PC-9 (cell line): ENCODE measurements at regions not wholly inside any gene's neighbourhood (a gene's known extent, or its start where the extent isn't known, plus 50 kb on each side); places are given as distances from the start of the nearest gene placed in this dataset.

ENCODE experiments used
- BruUV-seq: library from RNA; stranded (reverse); fragments of 400-500 nt; replicated peaks from 2 replicates; lab custom pipeline; 2021; lab: Mats Ljungman, UMichigan
- CTCF ChIA-PET: fragments of 300-600 bp; sonication (Branson Sonifier 250); formaldehyde crosslinking; loops from one replicate; lab custom pipeline; 2022; ENCODE audit warnings: antibody characterized with exemption; lab: Charles Lee
- POLR2A ChIA-PET: fragments of 300-600 bp; sonication (Branson Sonifier 250); formaldehyde crosslinking; loops from one replicate; lab custom pipeline; 2022; ENCODE audit warnings: antibody characterized with exemption; ENCODE audit not compliant: unreplicated experiment; lab: Charles Lee
- DNase-seq, 2 experiments: peaks; one replicate each; pipeline versions ENCODE4 v3.0.0 to v3.0.0-alpha.2; 2015 to 2022; ENCODE audit warnings: mixed read lengths in 1 of 2
- H2AFZ ChIP-seq: fragments of 200-600 bp; sonication (generic); 2 replicates; pipeline ENCODE4 v1.8.1; 2017; ENCODE audit warnings: antibody characterized with exemption
- H3F3A ChIP-seq: fragments of 200-600 bp; sonication (generic); 2 replicates; pipeline ENCODE4 v1.8.1; 2017; ENCODE audit warnings: antibody characterized with exemption, mild to moderate bottlenecking, low read depth; ENCODE audit not compliant: insufficient read depth
- H3K27ac ChIP-seq: fragments of 200-600 bp; sonication (generic); 2 replicates; pipeline ENCODE4 v1.6.1; 2016; ENCODE audit warnings: mixed run types
- H3K27me3 ChIP-seq: fragments of 200-600 bp; sonication (generic); 2 replicates; pipeline ENCODE4 v1.6.1; 2016; ENCODE audit warnings: low read depth, mixed run types; ENCODE audit not compliant: insufficient read depth
- H3K36me3 ChIP-seq: fragments of 200-600 bp; sonication (generic); 2 replicates; pipeline ENCODE4 v1.6.1; 2016; ENCODE audit warnings: low read depth, mixed run types
- H3K4me1 ChIP-seq: fragments of 200-600 bp; sonication (generic); replicated peaks from 2 replicates; pipeline ENCODE4 v1.6.1; 2016; ENCODE audit warnings: mixed run types; ENCODE audit not compliant: insufficient read depth
- H3K4me2 ChIP-seq: fragments of 200-600 bp; sonication (generic); 2 replicates; pipeline ENCODE4 v1.6.1; 2017; ENCODE audit warnings: mixed run types
- H3K4me3 ChIP-seq: fragments of 200-600 bp; sonication (generic); 2 replicates; pipeline ENCODE4 v1.6.1; 2016; ENCODE audit warnings: mixed run types
- H3K79me2 ChIP-seq: fragments of 200-600 bp; sonication (generic); 2 replicates; pipeline ENCODE4 v1.6.1; 2017; ENCODE audit warnings: low read depth, mixed run types
- H3K9me2 ChIP-seq: fragments of 200-600 bp; sonication (generic); 2 replicates; pipeline ENCODE4 v1.8.1; 2017; ENCODE audit warnings: mild to moderate bottlenecking; ENCODE audit not compliant: insufficient read depth
- H3K9me3 ChIP-seq: fragments of 200-600 bp; sonication (generic); 2 replicates; pipeline ENCODE4 v1.8.1; 2016; ENCODE audit warnings: low read depth; ENCODE audit not compliant: insufficient read depth
- H4K20me1 ChIP-seq: fragments of 200-600 bp; sonication (generic); 2 replicates; pipeline ENCODE4 v1.8.1; 2017; ENCODE audit not compliant: insufficient read depth
- CTCF ChIP-seq: fragments of 200-600 bp; sonication (generic); conservative IDR thresholded peaks from 2 replicates; pipeline ENCODE4 v1.6.1; 2017; ENCODE audit warnings: mixed run types, antibody characterized with exemption, mild to moderate bottlenecking, moderate library complexity
- EZH2 ChIP-seq: fragments of 200-600 bp; sonication (generic); IDR thresholded peaks from 2 replicates; pipeline ENCODE4 v1.8.0; 2017; ENCODE audit warnings: antibody characterized with exemption, low read depth
- intact Hi-C: fragments of 100-400 bp; cut with micrococcal nuclease; formaldehyde crosslinking; loops from one replicate; pipeline ENCODE4 v1.10.0; 2022; ENCODE audit not compliant: unreplicated experiment

- no TSS peak for BruUV-seq
- Histone ChIP-seq H3K27ac (no peak overlapping the region), H2AFZ (no peak overlapping the region), H3K4me2 (no peak overlapping the region), H3K4me3 (no peak overlapping the region), H3K4me1 (no peaks in the 10 kb centered on the region), H3F3A (no peaks in the 10 kb centered on the region), H3K9me3 (no peaks in the 10 kb centered on the region; the same call in 1 of the 2 replicates), H3K27me3 (no peaks in the 10 kb centered on the region), H3K79me2 (no peaks in the 10 kb centered on the region), H4K20me1 (no peaks in the 10 kb centered on the region), H3K36me3 (no peaks in the 10 kb centered on the region), H3K9me2 (no peaks in the 10 kb centered on the region; the same call in 1 of the 2 replicates)
- intact Hi-C loops: no loop called here
- DNase-seq: no peak
- CTCF ChIA-PET: interaction anchor here (0.7 kb wide), 1 partner anchor 152 kb away, joined by 4 read pairs; no protein-coding TSS in a partner anchor
- POLR2A ChIA-PET: no interaction called here
- TF ChIP-seq EZH2 (no peak), CTCF (no peak)
These were observed 1340.1 kb upstream of the EPHA6 start for GRCh38 chr3:95474338-95474737.

- H3K4me3 ChIP-seq: no peak overlapping the region
- no peak overlapping the region for H3K4me2 ChIP-seq
- no peak for DNase-seq
- H3F3A ChIP-seq: no peaks in the 10 kb centered on the region
- no peaks in the 10 kb centered on the region for H3K36me3 ChIP-seq
- TF ChIP-seq CTCF: no peak
- no peak for TF ChIP-seq EZH2
- ChIA-PET POLR2A (no interaction called here), CTCF (no interaction called here)
- H2AFZ ChIP-seq: no peak overlapping the region
- H4K20me1 ChIP-seq: no peaks in the 10 kb centered on the region
- no peaks in the 10 kb centered on the region for H3K27me3 ChIP-seq
- intact Hi-C loops: no loop called here
- no peaks in the 10 kb centered on the region for H3K79me2 ChIP-seq
- BruUV-seq: no TSS peak
- no peaks in the 10 kb centered on the region; the same call in 1 of the 2 replicates for H3K9me3 ChIP-seq
- H3K4me1 ChIP-seq: no peaks in the 10 kb centered on the region
- H3K9me2 ChIP-seq: no peaks in the 10 kb centered on the region; the same call in 1 of the 2 replicates
- no peak overlapping the region for H3K27ac ChIP-seq
These were observed 1337.9 kb upstream of the EPHA6 start for GRCh38 chr3:95476534-95476933.

- no peaks in the 10 kb centered on the region for H3K9me3 ChIP-seq
- POLR2A ChIA-PET: interaction anchor here (0.5 kb wide), 1 partner anchor 840 kb away, joined by 6 read pairs; no protein-coding TSS in a partner anchor
These were observed 1308.2 kb upstream of the EPHA6 start for GRCh38 chr3:95506174-95506573.

GRCh38 chr3:95508124-95508523, 1306.3 kb upstream of the EPHA6 start:
- no peaks in the 10 kb centered on the region for H3K27me3 ChIP-seq
- H4K20me1 ChIP-seq: no peaks in the 10 kb centered on the region
- H3K27ac ChIP-seq: no peak overlapping the region
- no TSS peak for BruUV-seq
- H2AFZ ChIP-seq: no peak overlapping the region
- ChIA-PET CTCF (no interaction called here), POLR2A (no interaction called here)
- no peaks in the 10 kb centered on the region for H3K36me3 ChIP-seq
- TF ChIP-seq EZH2 (no peak), CTCF (no peak)
- no peak overlapping the region for H3K4me2 ChIP-seq
- H3K9me3 ChIP-seq: no peaks in the 10 kb centered on the region
- no peaks in the 10 kb centered on the region for H3K9me2 ChIP-seq
- DNase-seq: no peak
- no peaks in the 10 kb centered on the region for H3F3A ChIP-seq
- H3K4me1 ChIP-seq: no peaks in the 10 kb centered on the region
- intact Hi-C loops: no loop called here
- no peaks in the 10 kb centered on the region for H3K79me2 ChIP-seq
- H3K4me3 ChIP-seq: no peak overlapping the region

More at GRCh38 chr3:95506174-95506573, 1308.2 kb upstream of the EPHA6 start:
- CTCF ChIA-PET: no interaction called here
- no peaks in the 10 kb centered on the region for H3K79me2 ChIP-seq
- no peaks in the 10 kb centered on the region for H3F3A ChIP-seq
- intact Hi-C loops: no loop called here
- DNase-seq: no peak
- no peak overlapping the region for H3K4me2 ChIP-seq
- no peak overlapping the region for H2AFZ ChIP-seq
- no peaks in the 10 kb centered on the region for H3K9me2 ChIP-seq
- H3K27me3 ChIP-seq: no peaks in the 10 kb centered on the region
- no peak overlapping the region for H3K27ac ChIP-seq
- no peak for TF ChIP-seq EZH2
- no peak overlapping the region for H3K4me3 ChIP-seq
- no peaks in the 10 kb centered on the region for H4K20me1 ChIP-seq
- no peaks in the 10 kb centered on the region for H3K4me1 ChIP-seq
- H3K36me3 ChIP-seq: no peaks in the 10 kb centered on the region
- BruUV-seq: no TSS peak
